ENCODE measurements at regions not wholly inside any gene's neighbourhood (a gene's known extent, or its start where the extent isn't known, plus 50 kb on each side); places are given as distances from the start of the nearest gene placed in this dataset.
A peak's percentile ranks its signal among the peaks of the same experiment; 100 is the strongest.

DNA sequence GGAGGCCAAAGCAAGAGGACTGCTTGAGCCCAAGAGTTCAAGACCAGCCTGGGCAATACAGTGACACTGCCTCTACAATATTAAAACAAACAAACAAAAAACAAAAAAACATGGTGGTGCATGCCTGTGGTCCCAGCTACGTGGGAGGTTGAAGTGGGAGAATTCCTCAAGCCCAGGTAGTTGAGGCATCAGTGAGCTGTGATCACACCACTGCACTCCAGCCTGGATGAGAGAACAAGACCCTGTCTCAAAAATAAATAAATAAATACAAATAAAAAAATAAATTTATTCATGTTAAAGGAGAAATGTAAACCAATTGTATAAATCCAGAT lies 200.6 kb downstream of the BCHE start:
- ATAC-seq (no peak), DNase-seq (ENCODE audit: low spot score) (no peak), FAIRE-seq (no peak)
- Histone ChIP-seq H3K9ac (ENCODE audit: insufficient read depth, low read depth, low read length) (no peak overlapping the region), H3K4me1 (ENCODE audit: insufficient read depth, low read length) (peaks cover 11% of the 10 kb centered on the region), H3K4me3 (replicated peaks in 1 of 3; ENCODE audit: insufficient read depth in 1 of 3, low read depth in 2 of 3, low read length in 3 of 3) (no peak overlapping the region), H3K27ac (ENCODE audit: extremely low read length, insufficient read depth, low read length) (no peak overlapping the region), H3K79me2 (ENCODE audit: insufficient read depth, low read length) (no peaks in the 10 kb centered on the region), H2AFZ (ENCODE audit: low read length) (no peak overlapping the region), H3K36me3 (replicated peaks in 1 of 2; ENCODE audit: control insufficient read depth in 1 of 2, insufficient read depth in 2 of 2, low read length in 2 of 2) (no peaks in the 10 kb centered on the region), H4K20me1 (ENCODE audit: insufficient read depth, low read length) (no peaks in the 10 kb centered on the region), H3K9me3 (ENCODE audit: low read length) (peaks cover 9% of the 10 kb centered on the region; the same call in 1 of the 2 replicates), H3K27me3 (ENCODE audit: control insufficient read depth in 1 of 2, insufficient read depth in 2 of 2, low read length in 2 of 2) (no peaks in the 10 kb centered on the region), H3K4me2 (ENCODE audit: low read depth, low read length) (0 out of 2 replicates have a peak overlapping the region, but pooled peaks have one; percentile 12)
- WGBS (ENCODE audit: low lambda C conversion rate), result 0% methylated on average over 1 of the region's 1 CpG
- intact Hi-C loops (cut with micrococcal nuclease; ENCODE audit: unreplicated experiment) (no loop called here), in situ Hi-C loops (cut with HindIII; ENCODE audit: extremely low pct_ligation_motif_present, low pct_unique_long_range_greater_than_20kb) (no loop called here)
- POLR2A ChIA-PET, result no interaction called here
- BruUV-seq (replicated peaks), result no TSS peak
- CTCF ChIA-PET (ENCODE audit: low intra/inter-chr PET ratio, low total read pairs), result no interaction called here
- TF ChIP-seq HHEX (CRISPR knock-in tag; IDR thresholded peaks at IDR 0.05) (no peak), MEIS1 (CRISPR knock-in tag; IDR thresholded peaks at IDR 0.05; ENCODE audit: borderline replicate concordance) (no peak), EEA1 (CRISPR knock-in tag; IDR thresholded peaks at IDR 0.05; ENCODE audit: borderline replicate concordance) (no peak), MAFF (IDR thresholded peaks at IDR 0.05; ENCODE audit: low read depth, low read length) (no peak), SMC3 (IDR thresholded peaks at IDR 0.05; ENCODE audit: low read length) (no peak), IKZF5 (CRISPR knock-in tag; IDR thresholded peaks at IDR 0.05) (no peak), KDM2A (CRISPR knock-in tag; IDR thresholded peaks at IDR 0.05; ENCODE audit: borderline replicate concordance, low read depth) (no peak), NCOA2 (CRISPR knock-in tag; IDR thresholded peaks at IDR 0.05) (no peak), POLR2AphosphoS5 (IDR thresholded peaks at IDR 0.05; ENCODE audit: low read depth, low read length) (no peak), ZNF282 (IDR thresholded peaks at IDR 0.05; ENCODE audit: partially characterized antibody) (no peak), ZNF816 (CRISPR knock-in tag; IDR thresholded peaks at IDR 0.05; ENCODE audit: borderline replicate concordance) (no peak), SRY (CRISPR knock-in tag; IDR thresholded peaks at IDR 0.05) (no peak), ARHGAP35 (CRISPR knock-in tag; IDR thresholded peaks at IDR 0.05; ENCODE audit: borderline replicate concordance) (no peak), ZNF678 (CRISPR knock-in tag; IDR thresholded peaks at IDR 0.05) (no peak)
